GM21723 (cell line): ENCODE measurements at regions not wholly inside any gene's neighbourhood (a gene's known extent, or its start where the extent isn't known, plus 50 kb on each side); places are given as distances from the start of the nearest gene placed in this dataset.

ENCODE experiments used
- ATAC-seq: cut with Tn5 transposase; IDR thresholded peaks from one replicate; pipeline ENCODE4 v1.9.1; 2021; ENCODE audit warnings: mild to moderate bottlenecking, moderate library complexity; ENCODE audit not compliant: unreplicated experiment

DNA sequence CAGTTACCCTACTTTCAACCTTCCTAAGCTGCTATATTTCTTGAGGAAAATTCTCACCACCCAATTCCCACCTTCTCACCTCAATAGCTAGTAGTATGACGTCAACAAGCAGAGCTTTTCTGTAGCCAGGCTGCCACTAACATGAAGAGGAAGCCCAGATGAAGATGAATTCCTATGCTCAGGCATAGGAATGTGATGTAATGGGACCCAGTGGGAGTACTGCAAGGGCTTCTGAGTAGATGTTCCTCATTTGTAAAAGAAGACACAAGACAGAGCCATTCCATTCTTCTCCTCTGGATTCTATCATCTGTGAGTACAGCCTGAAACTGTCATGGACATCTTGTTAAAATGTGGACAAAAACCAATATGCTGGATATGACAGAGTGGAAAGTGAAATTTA is 81.6 kb upstream of the KLF3 start:
- no peak for ATAC-seq

DNA sequence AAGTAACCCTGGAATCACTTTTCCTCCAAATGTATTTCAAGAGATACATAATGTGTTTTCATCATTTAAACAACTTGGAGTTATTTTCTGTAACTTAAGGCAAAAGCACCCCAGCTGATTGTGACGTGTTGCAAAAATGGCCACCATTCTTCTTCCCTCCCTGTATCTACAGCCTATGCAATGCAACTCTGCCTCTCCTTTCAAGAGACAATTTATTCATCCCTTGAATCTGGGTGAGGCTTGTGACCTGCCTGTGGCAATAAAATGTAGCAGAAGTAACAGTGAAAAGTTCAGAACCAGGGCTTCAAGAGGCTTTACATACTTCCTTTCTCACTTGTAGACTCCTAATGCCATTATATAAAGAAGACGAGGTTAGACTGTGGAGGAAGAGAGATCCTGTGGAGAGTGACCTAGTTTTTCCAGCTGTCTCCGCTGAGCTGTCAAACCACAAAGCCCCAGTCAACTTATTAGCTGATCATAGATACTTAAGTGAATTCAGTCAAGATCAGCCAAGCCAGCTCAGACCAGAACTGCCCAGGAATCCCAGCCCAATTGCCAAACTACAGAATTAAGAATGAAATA is 81.0 kb upstream of the KLF3 start:
- no peak for ATAC-seq

DNA sequence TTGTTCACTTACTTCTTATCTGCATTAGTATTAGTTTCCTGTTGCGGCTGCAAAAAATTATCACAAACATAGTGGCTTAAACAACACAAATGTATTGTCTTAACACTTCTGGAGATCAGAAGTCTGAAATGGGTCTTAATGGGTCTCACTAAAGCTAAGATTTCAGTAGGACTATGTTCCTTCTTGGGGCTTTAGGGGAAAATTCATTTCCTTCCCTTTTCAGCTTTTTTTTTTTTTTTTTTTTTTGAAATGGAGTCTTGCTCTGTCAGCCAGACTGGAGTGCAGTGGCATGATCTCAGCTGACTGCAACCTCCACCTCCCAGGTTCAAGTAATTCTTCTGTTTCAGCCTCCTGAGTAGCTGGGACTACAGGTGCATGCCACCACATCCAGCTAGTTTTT is 78.1 kb upstream of the KLF3 start:
- ATAC-seq: no peak

DNA sequence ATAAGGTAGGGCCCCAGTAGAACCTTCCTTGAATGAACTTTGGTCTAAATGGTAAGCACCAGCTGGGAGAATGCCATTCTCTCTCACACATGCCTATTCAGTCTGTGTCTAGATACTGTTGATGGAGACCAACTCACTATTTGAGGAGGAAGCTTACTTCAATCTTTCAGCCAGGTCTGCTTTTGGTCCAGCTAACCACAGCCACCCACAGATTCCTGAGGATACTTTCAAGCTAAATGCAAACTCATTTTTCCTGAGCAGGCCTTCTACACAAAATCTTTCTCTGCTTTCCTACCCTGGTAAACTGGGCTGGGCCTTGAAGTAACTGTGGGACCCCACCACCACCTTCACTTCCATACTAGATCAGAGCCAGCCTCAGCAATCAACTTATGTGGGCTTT is 76.9 kb upstream of the KLF3 start:
- no peak for ATAC-seq

DNA sequence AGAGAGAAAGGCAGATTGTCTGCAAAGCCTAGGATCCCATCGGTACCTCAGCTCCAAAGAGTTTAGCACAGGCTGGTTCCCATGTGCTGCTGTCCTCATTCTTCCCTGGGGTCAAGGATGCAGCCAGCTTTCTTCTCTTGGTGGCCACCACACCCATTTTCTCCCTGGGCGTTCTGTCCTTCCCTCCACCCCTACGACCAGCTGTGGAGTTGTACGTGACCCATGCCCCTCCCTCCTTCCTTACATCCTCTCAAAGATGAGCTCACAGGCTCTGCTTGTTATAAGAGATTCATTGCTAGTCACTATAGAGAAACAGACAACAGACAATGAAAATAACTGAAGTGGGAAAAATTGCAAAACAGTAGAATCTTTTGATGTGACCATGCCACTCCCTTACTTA is 74.0 kb upstream of the KLF3 start:
- no peak for ATAC-seq

DNA sequence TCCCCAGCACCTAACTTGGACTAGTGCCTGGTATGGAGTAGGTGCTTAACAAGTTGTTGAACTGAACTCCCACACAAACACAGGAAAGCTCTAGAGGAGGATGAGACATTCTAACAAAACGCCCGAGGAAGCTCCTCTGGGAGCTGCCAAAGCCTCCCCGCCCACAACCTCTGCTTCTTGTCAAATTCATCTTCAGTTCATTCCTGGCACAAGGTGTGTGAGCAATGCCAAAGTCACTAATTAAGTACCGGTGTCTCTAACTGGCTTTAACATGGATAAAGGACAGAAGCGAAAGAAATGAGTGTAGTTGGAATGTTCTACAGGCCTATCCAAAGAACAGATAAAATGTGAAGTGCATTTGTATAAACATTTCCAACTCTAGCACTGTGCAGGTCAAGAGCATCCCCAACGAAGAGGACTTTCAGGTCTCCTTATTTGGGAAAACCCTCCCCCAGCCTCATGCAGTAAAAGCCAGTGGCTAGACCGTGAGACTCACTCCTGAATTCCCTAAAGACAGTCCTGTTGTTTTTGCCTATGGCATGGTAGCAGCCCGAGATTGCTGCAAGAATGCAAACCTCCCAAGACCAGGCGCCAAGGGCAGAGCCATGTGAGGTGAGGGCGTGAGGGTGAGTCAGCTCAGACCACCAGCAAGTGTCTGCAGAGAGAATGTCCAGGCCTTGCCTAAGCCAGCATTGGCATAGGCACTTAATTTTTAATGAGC is 72.2 kb upstream of the KLF3 start:
- no peak for ATAC-seq

DNA sequence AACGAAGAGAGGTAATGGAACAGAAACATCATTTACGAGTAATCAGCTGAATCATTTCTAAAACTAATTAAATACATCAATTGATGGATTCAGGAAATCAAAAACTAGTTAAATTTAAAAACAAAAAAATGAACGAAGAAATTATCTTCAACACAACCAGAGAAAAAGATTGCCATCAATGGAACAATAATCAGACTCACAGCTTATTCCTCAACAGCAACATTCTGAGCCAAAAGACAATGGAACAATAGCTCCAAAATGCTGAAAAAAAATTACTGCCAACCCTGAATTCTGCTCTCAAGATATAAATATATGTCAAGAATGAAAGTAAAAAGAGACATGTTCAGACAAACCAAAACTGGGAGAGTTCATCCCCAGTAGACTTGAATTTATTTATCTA is 65.5 kb upstream of the KLF3 start:
- ATAC-seq: no peak

DNA sequence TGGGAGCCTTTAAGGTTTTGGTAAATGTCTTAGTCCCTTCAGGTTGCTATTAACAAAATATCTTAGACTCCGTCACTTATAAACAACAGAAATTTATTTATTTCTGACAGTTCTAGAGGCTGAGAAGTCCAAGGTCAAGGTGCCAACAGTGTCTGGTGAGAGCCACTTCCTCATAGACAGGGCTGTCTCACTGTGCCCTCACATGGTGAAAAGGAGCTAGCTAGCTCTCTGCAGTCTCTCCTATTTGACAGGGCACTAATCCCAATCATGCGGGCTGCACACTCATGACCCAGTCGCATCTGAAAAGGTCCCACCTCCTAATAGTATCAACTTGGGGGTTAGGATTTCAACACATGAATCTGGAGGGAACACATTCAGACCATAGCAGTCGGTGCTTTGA is 63.4 kb upstream of the KLF3 start:
- ATAC-seq: no peak

DNA sequence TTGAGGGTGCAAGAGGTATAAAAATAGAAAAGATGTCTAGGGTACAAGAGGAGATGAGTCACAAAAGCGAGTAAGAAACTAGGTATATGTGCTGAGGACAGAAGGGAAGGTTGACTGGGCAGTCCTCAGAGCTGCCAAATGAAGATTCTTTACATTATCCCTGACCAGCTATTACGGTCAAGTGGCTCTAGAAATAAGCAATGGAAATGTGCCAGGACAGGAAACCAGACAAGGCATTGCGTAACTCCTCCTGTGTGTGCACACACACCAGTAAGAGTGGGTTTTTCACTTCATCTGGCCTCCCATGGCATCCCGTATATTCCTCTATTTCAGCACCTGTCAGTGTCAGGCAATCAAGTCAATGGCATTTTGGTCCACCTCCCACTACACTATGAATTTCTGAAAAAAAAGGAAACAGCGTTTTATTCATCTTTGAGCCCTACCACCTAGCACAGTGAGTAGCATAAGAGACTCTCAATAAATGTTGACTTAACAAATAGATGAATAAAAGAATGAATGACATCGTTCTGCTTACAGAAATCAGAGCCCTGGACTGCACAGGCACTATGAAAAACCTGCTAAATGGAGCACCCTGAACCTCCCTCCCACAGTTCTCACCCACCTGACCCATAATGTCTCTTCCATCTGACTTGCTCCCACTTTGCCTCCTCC is 62.6 kb upstream of the KLF3 start:
- no peak for ATAC-seq

DNA sequence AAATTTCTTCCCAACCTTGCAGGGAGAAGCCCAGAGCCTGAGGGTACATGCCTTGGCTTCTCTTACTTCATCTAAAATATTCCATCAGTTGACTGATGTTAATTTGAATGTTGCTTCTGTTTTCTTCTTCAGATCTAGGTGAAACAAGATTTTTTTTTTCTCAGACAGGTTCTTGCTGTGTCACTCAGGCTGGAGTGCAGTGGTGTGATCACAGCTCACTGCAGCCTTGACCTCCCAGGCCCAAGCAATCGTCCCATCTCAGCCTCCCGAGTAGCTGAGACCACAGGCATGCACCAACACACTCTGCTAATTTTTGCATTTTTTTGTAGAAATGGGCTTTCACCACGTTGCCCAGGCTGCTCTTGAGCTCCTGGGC is 62.1 kb upstream of the KLF3 start:
- no peak for ATAC-seq

DNA sequence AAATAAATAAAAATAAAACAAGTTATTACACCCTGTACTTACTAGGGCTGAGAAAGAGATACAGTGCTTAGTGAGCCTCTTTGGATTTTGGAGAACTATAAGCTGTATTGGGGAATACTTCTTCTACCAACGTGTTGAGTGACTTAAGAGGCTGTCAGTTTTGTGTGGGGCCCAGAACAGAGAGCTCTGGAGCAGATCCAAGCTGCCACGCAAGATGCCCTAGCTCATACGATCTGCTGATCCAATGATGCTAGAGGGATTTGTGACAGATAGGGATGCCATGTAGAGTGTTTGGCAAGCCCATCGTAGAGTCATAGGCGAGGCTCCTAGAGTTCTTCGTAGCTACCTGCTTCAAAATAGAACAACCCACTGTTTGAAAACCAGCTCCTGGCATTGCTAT is 60.3 kb upstream of the KLF3 start:
- ATAC-seq: no peak

DNA sequence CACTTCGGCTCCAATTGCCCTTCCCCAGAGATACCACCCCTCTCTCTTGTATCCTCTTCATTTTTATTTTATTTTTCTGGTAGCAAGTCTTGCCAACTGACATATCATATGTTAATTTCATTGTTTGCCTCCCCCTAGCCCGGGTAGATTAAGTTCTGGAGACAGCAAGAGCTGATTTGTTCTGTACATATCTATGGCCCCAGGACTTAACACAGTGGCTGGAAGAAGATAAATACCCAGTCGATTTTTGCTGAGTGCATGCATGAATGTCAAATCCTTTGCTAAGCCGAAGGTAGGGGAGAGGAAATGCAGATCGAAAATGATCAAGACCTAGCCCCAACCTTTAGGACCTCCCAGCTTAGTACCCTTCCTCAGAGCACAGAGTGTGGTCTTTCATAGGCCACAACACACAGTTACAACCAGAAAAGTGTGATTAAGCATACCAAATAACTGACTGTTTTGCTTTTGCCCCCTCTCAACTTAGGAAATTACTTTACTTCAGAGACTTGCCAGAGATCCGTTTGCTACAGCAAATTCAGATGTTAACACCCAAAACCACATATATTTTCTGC is 58.7 kb upstream of the KLF3 start:
- no peak for ATAC-seq

DNA sequence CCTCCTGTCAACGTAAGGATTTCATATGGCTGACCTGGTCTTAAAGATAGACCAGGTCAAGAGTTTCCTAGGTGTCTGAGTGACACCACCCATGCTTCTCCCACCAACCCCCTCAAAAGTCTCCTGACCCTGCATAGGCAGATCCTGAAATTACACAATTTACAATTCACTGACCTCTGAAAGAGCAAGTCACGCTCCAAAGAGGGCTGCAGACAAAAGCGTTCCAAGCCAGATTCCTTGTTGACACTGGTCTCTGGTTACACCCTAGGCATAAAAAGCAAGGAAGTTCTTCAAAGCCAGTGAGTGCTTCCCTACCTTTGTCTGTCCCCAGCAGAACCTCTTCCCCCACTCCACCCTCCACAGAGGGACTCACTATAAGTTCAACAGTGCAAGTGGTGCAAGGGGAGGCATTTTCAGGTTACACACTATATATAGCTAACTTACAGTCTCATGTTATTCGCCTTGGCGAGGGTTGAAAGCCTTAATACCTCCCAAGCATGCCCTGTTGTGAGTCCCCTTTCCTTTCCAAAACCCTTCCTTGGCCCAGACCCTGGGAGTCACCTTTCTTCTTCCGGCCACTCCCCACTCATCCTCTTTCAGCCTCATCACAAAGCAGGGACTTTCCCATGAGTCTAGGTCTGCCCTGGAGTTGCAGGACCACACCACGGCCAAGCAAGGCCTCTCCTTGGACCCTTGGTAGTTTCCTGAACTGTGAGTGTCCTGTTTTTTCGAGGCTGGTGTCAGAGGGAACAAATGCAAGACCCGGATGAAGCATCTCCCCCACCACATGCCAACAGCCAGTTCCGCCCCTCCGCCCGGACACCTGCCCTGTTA is 58.0 kb upstream of the KLF3 start:
- ATAC-seq: no peak

DNA sequence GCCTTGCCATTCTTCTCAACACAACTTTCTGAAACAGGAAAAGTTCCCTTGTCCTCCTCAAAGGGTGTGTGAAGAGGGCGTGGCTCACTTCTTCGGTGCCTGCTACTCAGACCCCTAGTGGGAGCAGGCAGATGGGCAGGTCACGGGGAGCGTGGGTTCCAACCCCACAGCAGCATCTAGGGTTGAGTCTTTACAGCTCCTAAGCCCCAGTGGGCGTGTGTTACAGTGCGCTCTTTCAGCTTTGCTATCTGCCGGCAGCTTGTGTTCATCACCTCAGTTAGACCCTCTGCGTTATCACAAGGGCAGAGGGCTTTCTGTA is 57.5 kb upstream of the KLF3 start:
- no peak for ATAC-seq

DNA sequence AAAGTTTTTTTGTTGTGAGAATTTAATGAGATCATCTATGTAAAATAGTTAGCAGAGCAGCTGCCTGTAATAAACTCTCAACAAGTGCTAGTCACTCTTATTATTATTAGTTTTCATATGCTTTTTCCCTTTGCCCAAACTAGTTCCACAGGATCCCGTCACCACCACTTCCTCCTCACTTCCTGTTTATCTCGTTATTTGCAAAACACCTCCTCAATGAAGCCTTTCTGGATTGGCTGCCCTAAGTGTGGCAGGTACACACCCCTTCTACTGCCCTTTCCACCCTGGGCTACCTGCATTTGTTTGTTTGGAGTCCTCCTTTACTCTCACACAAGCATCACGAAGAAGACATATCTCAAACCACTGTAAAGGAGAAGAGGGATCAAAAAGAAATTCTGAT is 54.4 kb upstream of the KLF3 start:
- ATAC-seq: no peak

DNA sequence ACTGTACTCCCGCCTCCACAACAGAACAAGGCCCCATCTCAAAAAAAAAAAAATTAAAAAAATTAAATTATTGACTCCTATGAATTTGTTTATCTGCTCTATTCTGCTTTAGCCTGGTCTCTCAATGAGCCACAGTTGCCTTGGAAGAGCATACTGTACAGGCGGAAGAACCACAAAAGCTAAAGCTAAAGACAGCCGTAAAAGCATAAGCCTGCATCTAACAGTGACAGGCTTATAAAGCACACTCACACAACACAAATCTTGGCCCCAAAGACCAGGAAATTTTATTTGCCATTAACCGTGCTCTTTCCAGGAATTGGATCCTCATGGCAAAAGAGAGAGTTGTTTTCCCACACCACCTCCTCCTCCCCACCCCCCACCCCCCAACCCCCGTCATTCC is 53.5 kb upstream of the KLF3 start:
- no peak for ATAC-seq

DNA sequence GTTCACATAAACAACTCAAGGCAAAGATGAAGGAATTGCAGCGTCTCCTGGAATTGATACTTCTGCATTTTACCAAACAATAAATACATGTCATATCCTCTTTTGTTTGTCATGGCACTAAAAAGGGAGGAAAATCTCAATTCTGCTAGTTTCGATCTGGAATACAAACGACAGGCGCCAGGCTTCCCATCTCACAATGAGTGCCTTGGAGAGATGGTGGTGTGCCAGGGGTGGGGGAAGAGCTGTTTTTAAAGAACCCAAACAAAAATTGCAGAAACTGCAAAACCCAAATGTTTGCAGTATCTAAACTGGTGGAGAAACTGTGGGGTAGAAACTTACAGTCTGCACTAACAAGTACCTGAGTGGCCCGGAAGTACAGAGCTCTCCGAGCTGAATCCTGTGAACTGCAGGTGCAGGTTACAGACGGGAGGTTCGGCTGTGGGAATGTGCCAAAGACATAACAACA is 53.0 kb upstream of the KLF3 start:
- no peak for ATAC-seq

DNA sequence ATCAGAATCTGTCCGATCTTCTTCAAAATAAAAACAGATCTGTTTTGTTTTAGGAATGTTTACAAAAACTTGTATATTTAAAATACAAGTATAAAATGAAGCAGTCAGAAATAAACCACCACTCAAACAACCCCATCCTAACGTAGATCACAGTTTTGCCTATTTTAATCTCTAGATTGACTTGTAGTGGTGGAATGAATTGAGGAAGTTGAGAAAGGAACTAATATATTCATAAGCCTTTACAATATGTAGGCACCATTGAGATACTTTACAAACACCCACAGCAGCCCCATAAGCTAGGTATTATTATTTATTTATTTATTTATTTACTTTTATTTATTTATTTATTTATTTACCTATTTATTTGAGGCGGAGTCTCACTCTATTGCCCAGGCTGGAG is 52.3 kb upstream of the KLF3 start:
- ATAC-seq: no peak

DNA sequence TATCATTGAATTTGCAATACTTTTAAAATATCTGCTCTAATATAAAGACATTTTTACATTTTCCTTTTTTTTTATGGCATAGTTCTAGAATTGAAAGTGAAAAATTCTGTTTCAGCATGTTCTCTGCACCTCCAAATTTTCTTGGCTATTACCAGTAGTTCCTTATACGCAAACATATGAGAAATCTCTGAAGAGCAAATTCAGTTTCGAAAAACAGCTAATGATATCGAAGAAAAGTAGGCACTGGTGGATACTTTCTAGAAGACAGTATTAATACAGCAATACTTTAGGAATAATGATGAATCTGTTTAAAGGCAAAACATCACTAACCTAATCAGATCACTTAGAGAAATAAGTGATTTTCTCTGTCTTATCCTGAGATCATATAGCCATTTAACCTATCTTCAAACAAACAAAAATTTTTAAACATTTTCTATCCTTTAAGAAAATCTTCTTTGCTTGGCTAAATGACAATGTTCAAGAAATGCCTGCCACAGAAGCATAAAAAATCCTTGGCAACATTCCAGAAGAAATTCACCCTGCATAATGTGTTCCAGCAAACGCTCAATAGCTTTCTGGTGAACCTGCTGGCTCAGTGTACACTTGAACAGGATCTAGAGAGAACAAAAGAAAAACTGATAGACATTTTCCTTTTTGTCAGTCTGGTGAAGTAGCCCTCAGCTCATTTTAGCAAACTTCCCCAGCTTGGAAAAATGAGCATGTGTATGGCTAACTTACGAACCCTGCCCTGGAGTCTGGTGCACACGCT is 51.2 kb upstream of the KLF3 start:
- ATAC-seq: no peak
